Fibroblast of lung (primary cell): ENCODE measurements at regions not wholly inside any gene's neighbourhood (a gene's known extent, or its start where the extent isn't known, plus 50 kb on each side); places are given as distances from the start of the nearest gene placed in this dataset.

ENCODE experiments used
- DNase-seq, 2 donors: peaks; one replicate each; pipeline versions ENCODE4 v3.0.0 to v3.0.0-alpha.2; 2010; ENCODE audit warnings: low read depth in 2 of 2
- H2AFZ ChIP-seq: 2 replicates; pipeline ENCODE4 v1.5.1; 2012; ENCODE audit warnings: low read length, control low read depth, inconsistent platforms
- H3K27ac ChIP-seq: 2 replicates; pipeline ENCODE4 v1.5.1; 2011; ENCODE audit warnings: low read length, control low read depth; ENCODE audit not compliant: insufficient read depth
- H3K27me3 ChIP-seq: 2 replicates; pipeline ENCODE4 v1.5.1; 2011; ENCODE audit warnings: mild to moderate bottlenecking, low read length; ENCODE audit not compliant: control insufficient read depth, insufficient read depth
- H3K36me3 ChIP-seq: 2 replicates; pipeline ENCODE4 v1.5.1; 2011; ENCODE audit warnings: low read length; ENCODE audit not compliant: control insufficient read depth, insufficient read depth
- H3K4me1 ChIP-seq: 2 replicates; pipeline ENCODE4 v1.5.1; 2011; ENCODE audit warnings: low read length; ENCODE audit not compliant: control insufficient read depth, insufficient read depth; ENCODE audit errors: extremely low read depth
- H3K4me2 ChIP-seq: 2 replicates; pipeline ENCODE4 v1.5.1; 2011; ENCODE audit warnings: low read length, control low read depth; ENCODE audit not compliant: insufficient read depth; ENCODE audit errors: extremely low read depth
- H3K4me3 ChIP-seq, 4 experiments: fragments of 200-600 bp in 1 of 4; sonication (generic) in 1 of 4; replicated peaks in 1 of 4; 2 replicates each; pipeline ENCODE4 v1.5.1; 2011 to 2016; ENCODE audit warnings: low read length in 4 of 4, low read depth in 3 of 4, mild to moderate bottlenecking in 3 of 4, control low read depth in 2 of 4, inconsistent platforms in 1 of 4, mixed read lengths in 1 of 4; ENCODE audit not compliant: insufficient read depth in 1 of 4; ENCODE audit errors: control extremely low read depth in 1 of 4
- H3K79me2 ChIP-seq: 2 replicates; pipeline ENCODE4 v1.5.1; 2012; ENCODE audit warnings: mild to moderate bottlenecking, low read length, inconsistent platforms; ENCODE audit not compliant: control insufficient read depth, insufficient read depth
- H3K9ac ChIP-seq: 2 replicates; pipeline ENCODE4 v1.5.1; 2011; ENCODE audit warnings: mild to moderate bottlenecking, low read length, control low read depth; ENCODE audit not compliant: insufficient read depth
- H3K9me3 ChIP-seq: 2 replicates; pipeline ENCODE4 v1.5.1; 2012; ENCODE audit warnings: low read depth, low read length; ENCODE audit not compliant: control insufficient read depth, insufficient read depth
- H4K20me1 ChIP-seq: 2 replicates; pipeline ENCODE4 v1.5.1; 2011; ENCODE audit warnings: low read length; ENCODE audit not compliant: control insufficient read depth, insufficient read depth; ENCODE audit errors: extremely low read depth
- CTCF ChIP-seq, 2 donors: IDR thresholded peaks in 1 of 2; conservative IDR thresholded peaks in 1 of 2; 1 replicate in 1 of 2; 2 replicates in 1 of 2; pipeline ENCODE4 v1.5.1; 2011 to 2012; ENCODE audit warnings: low read length in 2 of 2, control low read depth in 1 of 2, inconsistent platforms in 1 of 2, low read depth in 1 of 2, mild to moderate bottlenecking in 1 of 2
- EZH2 ChIP-seq: IDR thresholded peaks from 2 replicates; pipeline ENCODE4 v1.5.1; 2012; ENCODE audit warnings: low read length, control low read depth, mild to moderate bottlenecking; ENCODE audit errors: missing control alignments

DNA sequence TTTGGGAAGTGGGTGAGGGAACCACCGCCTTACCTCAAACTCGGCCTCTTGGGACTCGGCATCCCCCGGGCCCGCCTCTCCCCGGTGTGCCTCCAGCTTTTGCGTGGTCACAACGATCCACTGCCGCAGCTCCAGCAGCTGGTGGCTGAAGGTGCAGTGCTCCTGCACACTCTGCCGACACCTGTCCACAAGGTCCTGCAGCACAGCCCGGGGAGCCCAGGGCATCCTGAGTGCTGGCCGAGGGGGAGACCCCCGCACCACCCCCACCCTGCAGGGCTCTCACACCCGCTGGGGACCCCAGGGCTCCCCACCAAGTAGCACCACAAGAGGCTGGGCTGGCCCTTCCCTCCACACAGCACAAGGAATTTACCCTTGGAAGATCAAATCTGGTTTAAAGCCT, 76.6 kb downstream of the SYNE3 start:
- DNase-seq = no peak
- Histone ChIP-seq H3K9ac (no peak overlapping the region), H2AFZ (no peak overlapping the region), H3K4me1 (no peaks in the 10 kb centered on the region), H3K27me3 (no peaks in the 10 kb centered on the region), H3K79me2 (no peaks in the 10 kb centered on the region), H4K20me1 (no peaks in the 10 kb centered on the region), H3K9me3 (no peaks in the 10 kb centered on the region), H3K27ac (no peak overlapping the region), H3K4me3 (no peak overlapping the region), H3K4me2 (no peak overlapping the region), H3K36me3 (peaks cover 19% of the 10 kb centered on the region)
- no peak for TF ChIP-seq CTCF (conservative IDR thresholded peaks at IDR 0.05 in 1 of 2, IDR thresholded peaks at IDR 0.05 in 1 of 2; ENCODE audit: low read depth in 1 of 2, low read length in 2 of 2)
- no peak for TF ChIP-seq EZH2

DNA sequence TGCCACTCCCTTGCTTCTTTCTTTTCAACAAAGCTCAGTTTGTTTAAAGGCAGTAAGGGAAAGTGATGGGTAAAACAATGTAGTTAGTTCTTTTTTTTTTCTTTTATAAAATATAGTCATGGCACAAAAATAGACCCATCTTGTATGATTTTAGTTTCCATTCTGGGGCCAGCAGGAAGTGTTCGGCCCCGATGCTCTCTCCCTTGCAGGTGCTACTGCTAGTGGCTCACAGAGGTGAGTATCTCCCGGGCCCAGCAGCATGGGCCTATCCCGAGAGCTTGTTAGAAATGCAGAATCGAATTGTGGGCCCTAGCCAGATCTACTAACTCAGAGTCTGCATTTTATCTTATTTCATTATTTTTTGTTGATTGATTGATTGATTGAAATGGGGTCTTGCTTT, 78.7 kb downstream of the SYNE3 start:
- no peak for TF ChIP-seq CTCF (conservative IDR thresholded peaks at IDR 0.05 in 1 of 2, IDR thresholded peaks at IDR 0.05 in 1 of 2; ENCODE audit: low read depth in 1 of 2, low read length in 2 of 2)
- no peak overlapping the region for H3K27ac ChIP-seq
- no peaks in the 10 kb centered on the region for H3K4me1 ChIP-seq
- no peak overlapping the region for H3K9ac ChIP-seq
- H2AFZ ChIP-seq = no peak overlapping the region
- no peak for DNase-seq
- H3K4me3 ChIP-seq = no peak overlapping the region
- no peaks in the 10 kb centered on the region for H3K9me3 ChIP-seq
- H3K79me2 ChIP-seq = no peaks in the 10 kb centered on the region
- H3K27me3 ChIP-seq = no peaks in the 10 kb centered on the region
- H3K36me3 ChIP-seq = peaks cover 21% of the 10 kb centered on the region
- no peaks in the 10 kb centered on the region for H4K20me1 ChIP-seq
- H3K4me2 ChIP-seq = no peak overlapping the region

DNA sequence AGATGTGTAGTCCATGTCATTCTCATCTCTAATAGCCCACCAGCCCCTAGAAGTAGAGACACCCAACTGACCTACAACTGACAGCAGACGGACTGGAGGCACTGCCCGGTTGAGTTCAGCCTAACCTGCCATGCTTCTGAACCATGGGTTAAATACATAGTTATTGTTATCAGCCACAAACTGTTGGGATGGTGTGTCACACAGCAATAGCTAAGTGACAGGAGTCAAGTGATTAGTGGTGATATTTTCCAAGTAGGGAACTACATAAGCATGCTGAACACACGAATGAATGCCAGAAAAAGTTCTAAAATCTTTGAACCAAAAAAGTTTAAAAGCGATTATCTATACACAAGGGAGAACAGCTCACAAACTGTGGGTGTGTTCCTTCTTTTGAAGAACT, 80.1 kb downstream of the SYNE3 start:
- Histone ChIP-seq H3K79me2 (no peaks in the 10 kb centered on the region), H3K36me3 (peaks cover 24% of the 10 kb centered on the region), H3K4me1 (no peaks in the 10 kb centered on the region), H3K9ac (no peak overlapping the region), H2AFZ (no peak overlapping the region), H3K4me2 (no peak overlapping the region), H3K27me3 (no peaks in the 10 kb centered on the region), H3K4me3 (no peak overlapping the region), H4K20me1 (no peaks in the 10 kb centered on the region), H3K9me3 (no peaks in the 10 kb centered on the region), H3K27ac (no peak overlapping the region)
- TF ChIP-seq CTCF (conservative IDR thresholded peaks at IDR 0.05 in 1 of 2, IDR thresholded peaks at IDR 0.05 in 1 of 2; ENCODE audit: low read depth in 1 of 2, low read length in 2 of 2) = no peak
- TF ChIP-seq EZH2 = no peak
- DNase-seq = no peak
